Stimulated activated CD4-positive, alpha-beta T cell treated with anti-CD3 and anti-CD28 coated beads, Interleukin-15, amount 100 ng/mL, for 48 hours (primary cell): ENCODE measurements at regions not wholly inside any gene's neighbourhood (a gene's known extent, or its start where the extent isn't known, plus 50 kb on each side); places are given as distances from the start of the nearest gene placed in this dataset.

Experiments used
- DNase-seq, 2 donors: peaks; one replicate each; pipeline ENCODE4 v3.0.0-alpha.2; 2020; ENCODE audit warnings: low read depth in 2 of 2

DNA sequence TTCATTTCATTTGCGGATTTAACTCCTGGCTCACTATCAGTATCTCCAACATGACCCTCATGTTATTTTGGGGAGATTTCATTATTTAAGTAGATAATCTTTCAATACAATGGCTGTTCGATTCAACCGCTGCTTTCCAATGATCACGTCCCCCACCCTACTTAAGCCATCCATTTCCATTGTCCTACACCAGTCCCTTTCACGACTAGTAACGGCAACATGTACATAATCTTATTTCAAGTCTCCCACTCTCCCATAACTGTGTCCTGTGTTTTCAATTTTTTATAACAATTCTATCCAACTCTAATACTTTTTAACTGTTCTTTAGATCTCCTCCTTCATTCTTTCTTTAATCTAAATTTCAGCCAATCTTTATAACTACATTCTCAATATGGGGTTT lies 890.8 kb upstream of the MAP3K7 start:
- DNase-seq: no peak

DNA sequence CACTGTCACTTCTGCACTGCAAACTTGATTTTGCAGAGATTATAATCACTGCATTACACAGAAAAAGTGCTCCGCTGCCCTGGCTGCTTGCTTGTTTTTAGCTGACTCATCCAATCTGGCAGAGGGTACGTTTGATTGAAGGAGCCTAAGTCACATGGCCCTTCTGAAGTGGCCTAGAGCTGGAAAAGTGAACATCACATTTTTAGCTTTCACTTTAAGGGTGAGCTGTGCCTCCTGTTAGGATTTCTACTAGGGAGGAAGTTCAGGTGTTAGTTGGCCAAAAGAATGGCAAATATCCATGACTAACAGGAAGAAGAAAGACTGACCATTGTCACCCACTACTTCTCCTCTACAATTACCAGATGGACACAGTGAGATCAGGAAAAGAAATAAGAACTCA lies 889.1 kb upstream of the MAP3K7 start:
- DNase-seq: no peak

DNA sequence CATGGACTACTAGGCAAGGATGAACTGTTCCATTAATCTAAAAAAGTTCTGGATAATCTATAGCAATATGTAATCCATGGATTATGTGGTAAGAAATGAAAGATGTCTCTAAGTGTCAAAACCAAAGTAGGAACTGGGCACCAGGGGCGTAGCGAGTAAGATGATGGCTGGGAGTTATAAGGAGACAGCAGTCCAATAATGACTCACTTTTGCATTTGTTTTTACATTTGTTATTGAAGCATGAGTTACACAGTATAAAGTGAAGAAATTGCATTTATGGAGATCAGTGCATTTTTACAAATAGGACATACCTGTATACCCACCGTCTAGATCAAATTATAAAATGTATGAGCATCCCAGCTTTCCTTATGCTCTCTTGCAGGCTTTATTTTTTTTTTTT lies 878.5 kb upstream of the MAP3K7 start:
- DNase-seq: no peak

- DNase-seq: no peak
Measured at GRCh38 chr6:91464718-91465117, 877.8 kb upstream of the MAP3K7 start.

DNA sequence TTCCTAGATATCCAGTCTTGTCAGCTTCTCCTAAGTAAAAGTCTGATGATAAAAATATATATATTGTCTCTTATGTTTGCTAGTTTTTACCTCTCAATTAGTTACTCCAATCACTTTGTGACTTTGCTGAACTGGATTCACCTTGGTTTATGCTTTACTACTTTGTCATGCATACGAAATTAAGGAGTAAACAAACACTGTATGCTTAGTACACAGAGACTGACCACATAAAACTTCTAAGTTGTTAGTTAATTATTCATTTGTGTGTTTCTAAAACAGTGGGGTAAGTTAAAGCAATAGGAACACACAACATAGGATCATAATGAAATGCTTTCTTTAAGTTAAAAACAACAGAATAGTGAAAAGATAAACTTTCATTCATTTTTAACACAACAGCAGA lies 877.3 kb upstream of the MAP3K7 start:
- no peak for DNase-seq

DNA sequence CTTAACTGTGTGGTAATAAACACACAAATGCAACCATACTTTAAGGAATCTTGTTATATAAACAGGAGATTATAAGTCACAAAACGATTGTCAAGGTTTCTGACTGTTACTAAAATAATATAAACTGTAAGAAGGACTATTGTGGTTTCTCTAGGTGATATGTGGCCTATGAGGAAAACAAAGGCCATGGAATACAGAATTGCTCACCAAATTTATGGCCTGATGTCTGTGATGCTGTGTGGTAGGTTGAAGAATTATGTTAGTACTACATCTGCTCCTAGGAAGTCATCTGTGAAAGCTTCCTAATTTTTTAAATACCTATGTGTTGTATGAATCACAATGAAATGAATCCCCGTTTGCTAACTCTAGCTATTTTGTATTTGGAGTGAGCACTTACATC lies 875.4 kb upstream of the MAP3K7 start:
- no peak for DNase-seq

DNA sequence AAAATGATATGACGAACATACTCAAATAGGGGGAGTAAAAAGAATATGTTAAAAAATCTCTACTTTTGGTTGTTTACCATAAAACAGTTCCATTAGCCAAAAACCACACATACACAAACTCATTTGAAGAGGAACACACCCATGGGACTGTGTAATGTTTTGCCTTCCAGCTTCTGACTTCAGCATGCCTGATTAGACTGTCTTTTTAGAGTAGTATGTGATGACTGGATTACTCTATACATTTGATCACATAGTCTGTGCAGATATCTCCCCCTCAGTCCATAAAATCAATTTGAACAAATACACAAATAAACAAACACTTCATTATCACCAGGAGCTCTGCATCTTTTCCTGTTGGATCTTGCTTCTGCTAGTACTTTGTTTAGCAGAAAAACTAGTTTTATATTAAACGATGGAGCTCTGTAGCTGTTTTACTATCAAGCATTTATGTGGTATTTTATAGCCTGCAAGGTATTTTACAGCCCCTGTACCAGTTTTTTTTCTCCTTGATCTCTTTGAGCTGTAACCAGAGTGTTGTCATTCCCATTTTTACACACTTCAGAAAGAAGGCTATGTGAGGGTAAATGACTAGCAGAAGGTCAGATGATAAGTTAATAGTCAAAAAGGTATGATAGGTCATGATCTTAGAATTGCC lies 866.5 kb upstream of the MAP3K7 start:
- no peak for DNase-seq

DNA sequence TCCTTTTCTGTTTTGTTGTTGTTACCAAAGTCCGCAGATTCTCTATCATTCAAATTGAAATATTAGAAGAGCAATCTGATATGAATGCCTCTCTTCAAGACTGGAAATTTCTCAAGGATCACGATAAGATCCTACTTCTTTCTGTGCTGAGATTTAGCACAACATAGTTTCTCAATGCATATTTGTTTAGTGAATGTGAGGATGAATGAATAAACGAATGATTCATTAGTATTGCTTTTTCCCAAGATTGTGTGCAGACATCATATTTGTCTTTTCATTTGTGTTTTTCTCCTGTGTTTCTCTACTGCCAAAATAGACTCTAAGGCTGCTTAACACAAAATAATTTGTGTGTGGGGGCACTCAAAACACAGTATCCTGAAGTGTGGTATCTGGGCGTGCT lies 862.7 kb upstream of the MAP3K7 start:
- no peak for DNase-seq

GRCh38 chr6:91447530-91448254 lies 860.8 kb upstream of the MAP3K7 start:
- DNase-seq: no peak

DNA sequence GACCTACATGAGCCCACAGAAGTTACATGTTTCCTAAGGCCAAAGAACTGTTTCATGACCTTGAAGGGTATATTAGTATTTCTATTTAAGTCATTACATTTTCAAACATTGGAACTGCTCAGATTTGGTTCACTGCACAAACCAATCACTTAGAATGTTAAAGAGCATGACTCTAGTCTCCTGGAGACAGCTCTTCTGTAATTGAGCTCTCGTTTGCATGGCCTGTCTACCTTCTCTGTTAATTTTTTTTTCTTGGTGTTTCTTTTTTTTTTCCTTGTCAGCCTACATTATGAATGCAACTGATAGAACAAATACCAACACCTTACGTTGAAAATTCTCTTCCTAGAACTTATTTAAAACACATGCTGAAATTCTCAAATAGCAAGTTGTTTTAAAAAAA lies 860.2 kb upstream of the MAP3K7 start:
- DNase-seq: no peak

DNA sequence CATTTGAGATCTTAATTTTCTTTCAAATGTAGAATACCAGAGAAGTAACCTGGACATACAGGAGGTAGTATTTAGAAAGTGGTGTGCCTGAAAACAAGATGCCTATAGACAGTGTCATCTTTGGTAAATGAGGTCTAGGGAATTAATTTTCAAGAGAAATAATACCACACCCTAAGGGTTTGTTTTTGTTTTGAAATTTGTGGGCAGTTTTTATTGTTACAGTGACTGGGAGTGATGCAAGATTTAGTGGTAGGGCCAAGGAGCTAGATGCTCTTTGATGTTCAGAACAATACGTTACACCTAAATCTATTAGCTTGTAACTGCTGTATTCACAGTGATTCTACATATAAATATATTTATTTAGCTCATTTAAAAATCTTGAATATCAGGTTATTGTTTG lies 856.5 kb upstream of the MAP3K7 start:
- DNase-seq: no peak

DNA sequence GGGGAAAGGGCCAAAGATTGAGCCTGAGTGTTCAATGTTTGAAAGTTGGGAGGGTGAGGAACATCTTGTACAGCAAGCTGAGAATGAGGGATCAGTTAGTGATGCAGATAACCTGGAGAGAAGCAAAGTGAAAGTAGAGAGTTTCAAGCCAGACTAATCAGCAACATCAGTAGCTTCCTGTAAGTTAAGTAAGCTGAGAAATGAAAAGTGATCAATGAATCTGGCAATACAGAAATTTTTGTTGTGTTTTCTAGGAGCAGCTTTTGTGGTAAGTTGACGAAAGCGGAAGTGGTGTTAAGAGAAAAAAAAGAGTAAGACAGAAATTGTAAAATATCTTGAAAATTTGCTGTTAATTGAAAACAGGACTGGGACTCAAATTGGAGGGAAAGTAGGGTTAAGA lies 855.5 kb upstream of the MAP3K7 start:
- no peak for DNase-seq

DNA sequence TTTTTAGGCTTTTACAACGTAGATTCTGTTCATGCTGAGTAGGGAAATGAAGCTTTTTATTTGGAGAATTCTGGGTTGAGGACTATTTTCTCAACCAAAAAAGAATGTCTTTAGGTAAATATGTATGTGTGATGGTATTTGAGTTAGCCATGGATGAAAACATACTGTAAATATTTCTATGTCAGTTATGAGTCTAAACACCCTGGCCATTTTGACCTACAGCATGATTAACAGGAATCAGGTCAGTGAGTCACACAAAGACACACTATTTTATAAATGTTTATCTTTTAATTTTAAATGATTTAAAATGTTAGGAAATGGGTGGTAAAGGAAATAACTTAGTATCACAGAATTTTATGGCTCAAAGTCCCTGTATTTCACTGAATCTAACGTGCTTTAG lies 851.7 kb upstream of the MAP3K7 start:
- no peak for DNase-seq

GRCh38 chr6:91437315-91437729 lies 850.5 kb upstream of the MAP3K7 start:
- DNase-seq: no peak

DNA sequence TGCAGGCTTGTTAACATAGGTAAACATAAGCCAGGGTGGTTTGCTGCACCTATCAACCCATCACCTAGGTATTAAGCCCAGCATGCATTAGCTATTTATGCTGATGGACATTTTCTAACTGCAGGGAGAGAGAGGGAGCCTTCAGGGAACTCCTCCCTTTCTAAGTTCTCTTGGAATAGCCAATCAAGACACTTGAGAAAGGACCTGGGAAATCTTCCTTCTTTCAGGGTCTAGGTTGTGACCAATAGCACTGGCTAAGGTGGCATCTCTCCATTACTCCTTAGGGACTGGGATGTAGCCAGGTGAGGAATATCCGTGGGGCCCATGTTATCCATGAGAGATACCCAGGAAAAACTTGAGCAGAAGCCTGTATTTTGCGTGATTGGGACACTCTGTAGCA lies 849.6 kb upstream of the MAP3K7 start:
- no peak for DNase-seq

DNA sequence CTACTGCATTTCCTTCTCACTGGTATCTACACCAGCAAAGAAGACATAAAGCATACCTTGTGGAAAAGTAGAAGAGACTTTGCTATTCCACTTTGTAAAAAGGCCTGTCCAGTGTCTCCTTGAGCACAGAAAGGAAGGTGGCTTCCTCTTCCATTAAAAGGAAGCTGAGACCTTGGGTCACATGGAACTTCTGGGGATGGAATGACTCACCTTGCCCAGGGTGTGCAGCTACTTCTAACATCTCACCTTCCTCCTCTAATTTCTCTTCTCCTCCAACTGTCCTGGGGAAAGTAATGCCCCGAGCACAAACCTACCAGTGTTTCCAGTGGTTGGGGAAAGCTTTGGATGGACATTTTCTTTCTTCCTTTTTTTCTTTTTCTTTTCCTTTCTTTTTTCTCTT lies 848.8 kb upstream of the MAP3K7 start:
- no peak for DNase-seq

- no peak for DNase-seq
Measured at GRCh38 chr6:91434576-91434975, 847.7 kb upstream of the MAP3K7 start.

DNA sequence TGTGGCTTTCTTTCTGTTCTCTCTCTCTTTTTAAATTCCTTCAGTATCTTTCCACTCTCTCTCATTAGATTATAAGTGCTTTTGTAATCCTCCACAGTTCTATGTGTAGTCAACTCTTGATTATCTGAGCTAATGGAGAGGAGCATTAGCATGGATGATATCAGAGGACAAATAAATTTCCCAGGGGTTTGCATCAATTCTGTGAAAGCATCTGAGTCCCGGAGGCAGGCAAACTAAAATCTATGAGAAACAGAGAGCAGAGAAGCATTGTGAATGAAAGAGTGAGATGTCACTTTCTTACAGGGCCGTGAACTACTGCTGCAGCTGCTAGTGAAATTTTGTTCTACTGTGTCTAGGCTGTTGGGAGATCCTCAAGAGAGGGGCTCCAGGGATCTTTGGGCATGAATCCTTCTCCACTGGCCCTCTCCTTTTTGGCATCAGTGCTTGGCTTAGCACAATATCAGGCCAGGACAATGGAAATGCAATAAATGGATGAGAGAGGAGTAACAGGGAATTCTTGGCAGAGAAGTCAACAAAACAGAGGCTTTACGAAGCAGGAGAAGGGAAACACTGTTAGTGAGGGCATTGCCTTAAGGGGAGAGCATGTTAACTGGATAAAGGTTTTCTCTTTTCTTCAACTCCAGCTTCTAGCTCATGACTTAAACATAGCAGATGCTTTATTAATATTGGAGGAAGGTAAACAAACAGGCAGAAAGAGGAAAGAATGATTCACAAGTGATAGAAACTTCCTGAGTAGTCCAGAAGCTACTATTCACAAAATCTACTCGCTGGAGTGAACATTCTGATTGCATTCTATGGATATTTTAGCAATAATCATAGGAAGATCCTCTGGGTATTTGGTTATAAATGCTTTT lies 847.0 kb upstream of the MAP3K7 start:
- DNase-seq: no peak

DNA sequence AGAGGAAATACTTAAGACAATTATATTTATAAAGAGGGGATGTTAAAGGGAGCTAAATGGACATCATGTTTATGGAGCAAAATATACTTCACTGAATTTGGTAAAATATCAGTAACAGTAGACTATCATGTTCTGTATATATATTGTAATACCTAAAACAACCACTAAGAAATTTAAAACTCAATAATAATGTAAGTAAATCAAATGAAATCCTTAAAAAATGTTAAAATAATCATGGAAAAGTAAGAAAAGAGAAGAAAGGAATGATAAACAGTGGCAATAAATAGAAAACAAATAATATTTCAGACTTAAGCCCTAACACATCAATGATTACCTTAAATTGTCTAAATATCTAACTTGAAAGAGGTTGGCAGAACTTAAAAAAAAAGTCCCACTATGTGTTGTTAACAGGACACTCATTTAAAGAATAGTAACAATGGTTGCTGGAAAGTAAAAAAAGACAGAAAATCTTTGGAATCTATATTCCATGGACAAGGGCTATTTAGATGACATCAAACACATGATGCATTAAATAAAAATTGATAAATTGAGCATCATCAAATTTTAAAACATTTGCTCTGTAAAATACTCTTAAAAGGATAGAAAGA lies 842.2 kb upstream of the MAP3K7 start:
- DNase-seq: no peak

DNA sequence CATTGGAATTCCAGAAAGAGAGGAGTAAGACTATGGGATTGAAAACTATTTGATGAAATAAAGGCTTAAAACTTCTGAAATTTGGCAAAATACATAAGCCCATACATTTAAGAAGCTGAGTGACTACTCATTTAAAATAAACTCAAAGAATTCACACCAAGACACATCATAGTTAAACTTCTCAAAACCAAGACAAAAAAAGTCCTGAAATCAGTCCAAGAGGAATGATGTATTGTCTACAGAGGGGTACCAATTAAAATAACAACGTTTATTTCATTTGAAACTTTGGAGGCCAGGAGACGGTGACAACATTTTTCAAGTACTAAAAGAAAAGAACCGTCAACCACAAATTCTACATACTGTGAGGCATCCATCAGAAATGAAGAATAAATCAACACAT lies 841.4 kb upstream of the MAP3K7 start:
- no peak for DNase-seq

- DNase-seq: no peak
Measured at GRCh38 chr6:91420243-91420642, 833.4 kb upstream of the MAP3K7 start.

DNA sequence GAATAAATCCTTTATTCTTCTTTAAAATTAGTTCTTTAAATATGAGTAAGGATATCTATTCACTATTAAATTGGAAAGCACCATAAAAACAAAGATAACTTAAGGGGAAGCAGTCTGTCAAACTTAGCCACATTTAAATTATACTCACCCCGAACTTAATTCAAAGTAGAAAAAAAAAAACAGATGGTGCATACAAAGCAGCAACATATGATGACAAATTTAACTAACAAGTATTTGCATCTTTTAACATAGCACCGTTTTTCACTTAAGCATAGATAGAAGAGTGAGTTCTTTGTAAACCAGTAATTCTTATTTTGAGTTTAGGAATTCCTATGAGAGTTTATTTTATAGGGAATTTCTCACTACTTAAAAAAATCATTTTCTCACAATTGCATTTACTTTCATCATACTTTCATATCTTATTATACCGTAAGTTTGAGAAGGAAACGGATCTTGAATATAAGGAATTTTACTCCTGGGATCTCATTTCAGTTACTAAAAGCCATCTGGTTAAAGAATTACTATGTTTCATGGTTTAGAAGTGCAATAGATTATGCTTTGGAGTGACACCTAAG lies 828.2 kb upstream of the MAP3K7 start:
- DNase-seq: no peak
